Mesothelial cell of epicardium (in vitro differentiated cells): ENCODE measurements at regions not wholly inside any gene's neighbourhood (a gene's known extent, or its start where the extent isn't known, plus 50 kb on each side); places are given as distances from the start of the nearest gene placed in this dataset.

Experiments used
- DNase-seq, 2 experiments: peaks; one replicate each; pipeline ENCODE4 v3.0.0; 2021; ENCODE audit warnings: low spot score in 2 of 2; ENCODE audit not compliant: unreplicated experiment in 2 of 2
- H3K27ac Mint-ChIP-seq: 2 replicates; pipeline ENCODE4 v1.8.0; 2021; ENCODE audit warnings: mixed read lengths
- H3K27me3 Mint-ChIP-seq: 2 replicates; pipeline ENCODE4 v1.8.0; 2021; ENCODE audit warnings: low read depth, mixed read lengths
- H3K36me3 Mint-ChIP-seq: 2 replicates; pipeline ENCODE4 v1.8.0; 2021; ENCODE audit warnings: mixed read lengths
- H3K4me1 Mint-ChIP-seq: 2 replicates; pipeline ENCODE4 v1.8.0; 2021; ENCODE audit warnings: mixed read lengths
- H3K4me3 Mint-ChIP-seq: 2 replicates; pipeline ENCODE4 v1.8.0; 2021; ENCODE audit warnings: mild to moderate bottlenecking, moderate library complexity, mixed read lengths
- H3K9me3 Mint-ChIP-seq: 2 replicates; pipeline ENCODE4 v1.8.0; 2021; ENCODE audit warnings: mixed read lengths
- TF ChIP-seq, protein P1 (sequence below): fragments of 200-600 bp; sonication (generic); IDR thresholded peaks from one replicate; pipeline ENCODE4 v1.5.0; 2021; ENCODE audit warnings: antibody characterized with exemption; ENCODE audit not compliant: unreplicated experiment

DNA sequence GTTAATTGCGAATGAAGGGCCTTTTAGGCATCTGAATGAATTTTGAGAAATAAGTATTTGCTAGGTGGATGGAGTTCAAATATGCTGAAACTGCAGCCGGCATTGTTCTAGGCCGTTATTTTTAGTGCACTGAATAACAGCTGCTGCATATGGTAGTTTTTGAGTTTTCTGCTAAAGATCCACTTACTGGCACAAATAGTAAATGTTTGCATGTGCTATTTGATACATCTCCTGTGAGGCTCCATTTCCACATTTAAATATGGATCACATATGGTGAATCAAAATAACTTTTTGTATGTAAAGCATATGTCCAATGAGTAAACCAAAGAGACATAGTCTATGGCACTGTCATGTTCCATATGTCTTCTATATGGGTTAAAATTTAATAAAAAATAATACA lies 56.7 kb upstream of the CNTN4 start:
- Mint-ChIP-seq H3K9me3 (no peaks in the 10 kb centered on the region), H3K36me3 (no peaks in the 10 kb centered on the region), H3K27me3 (no peaks in the 10 kb centered on the region), H3K4me3 (no peak overlapping the region), H3K27ac (no peak overlapping the region), H3K4me1 (no peaks in the 10 kb centered on the region)
- no peak for DNase-seq
- TF ChIP-seq, protein P1, sequence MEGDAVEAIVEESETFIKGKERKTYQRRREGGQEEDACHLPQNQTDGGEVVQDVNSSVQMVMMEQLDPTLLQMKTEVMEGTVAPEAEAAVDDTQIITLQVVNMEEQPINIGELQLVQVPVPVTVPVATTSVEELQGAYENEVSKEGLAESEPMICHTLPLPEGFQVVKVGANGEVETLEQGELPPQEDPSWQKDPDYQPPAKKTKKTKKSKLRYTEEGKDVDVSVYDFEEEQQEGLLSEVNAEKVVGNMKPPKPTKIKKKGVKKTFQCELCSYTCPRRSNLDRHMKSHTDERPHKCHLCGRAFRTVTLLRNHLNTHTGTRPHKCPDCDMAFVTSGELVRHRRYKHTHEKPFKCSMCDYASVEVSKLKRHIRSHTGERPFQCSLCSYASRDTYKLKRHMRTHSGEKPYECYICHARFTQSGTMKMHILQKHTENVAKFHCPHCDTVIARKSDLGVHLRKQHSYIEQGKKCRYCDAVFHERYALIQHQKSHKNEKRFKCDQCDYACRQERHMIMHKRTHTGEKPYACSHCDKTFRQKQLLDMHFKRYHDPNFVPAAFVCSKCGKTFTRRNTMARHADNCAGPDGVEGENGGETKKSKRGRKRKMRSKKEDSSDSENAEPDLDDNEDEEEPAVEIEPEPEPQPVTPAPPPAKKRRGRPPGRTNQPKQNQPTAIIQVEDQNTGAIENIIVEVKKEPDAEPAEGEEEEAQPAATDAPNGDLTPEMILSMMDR = no peak
